DND-41 (cell line): ENCODE measurements at regions not wholly inside any gene's neighbourhood (a gene's known extent, or its start where the extent isn't known, plus 50 kb on each side); places are given as distances from the start of the nearest gene placed in this dataset.

Experiments used
- ATAC-seq: fragments of 200-7000 bp; cut with Tn5 transposase; 3 replicates; pipeline ENCODE4 v1.9.1; 2021; ENCODE audit warnings: low read depth; ENCODE audit not compliant: insufficient read depth
- DNase-seq: peaks from one replicate; pipeline ENCODE4 v3.0.0-alpha.2; 2020
- H2AFZ ChIP-seq: 2 replicates; pipeline ENCODE4 v1.6.0; 2012; ENCODE audit warnings: low read depth, low read length
- H3K27ac ChIP-seq: 2 replicates; pipeline ENCODE4 v1.5.1; 2012; ENCODE audit warnings: low read length, inconsistent platforms
- H3K27me3 ChIP-seq: fragments of 200-600 bp; sonication (generic); 2 replicates; pipeline ENCODE4 v1.6.0; 2012; ENCODE audit warnings: low read length, mild to moderate bottlenecking, inconsistent platforms; ENCODE audit not compliant: insufficient read depth, poor library complexity
- H3K36me3 ChIP-seq: 2 replicates; pipeline ENCODE4 v1.5.1; 2012; ENCODE audit warnings: low read length, inconsistent platforms; ENCODE audit not compliant: insufficient read depth
- H3K4me1 ChIP-seq: 2 replicates; pipeline ENCODE4 v1.5.1; 2012; ENCODE audit warnings: mild to moderate bottlenecking, low read length; ENCODE audit not compliant: insufficient read depth
- H3K4me2 ChIP-seq: 2 replicates; pipeline ENCODE4 v1.6.0; 2012; ENCODE audit warnings: mild to moderate bottlenecking, moderate library complexity, low read length, inconsistent platforms; ENCODE audit not compliant: insufficient read depth
- H3K4me3 ChIP-seq, 2 experiments: fragments of 200-600 bp in 1 of 2; shearing (Covaris generic) in 1 of 2; 2 replicates each; pipeline ENCODE4 v1.5.1; 2012 to 2016; ENCODE audit warnings: inconsistent platforms in 2 of 2, low read length in 2 of 2, mild to moderate bottlenecking in 2 of 2, low read depth in 1 of 2, moderate library complexity in 1 of 2
- H3K79me2 ChIP-seq: 2 replicates; pipeline ENCODE4 v1.6.0; 2012; ENCODE audit warnings: low read length, inconsistent platforms; ENCODE audit not compliant: insufficient read depth
- H3K9ac ChIP-seq: 2 replicates; pipeline ENCODE4 v1.6.0; 2012; ENCODE audit warnings: low read depth, mild to moderate bottlenecking, inconsistent platforms, low read length, moderate library complexity
- H3K9me3 ChIP-seq: 2 replicates; pipeline ENCODE4 v1.5.1; 2012; ENCODE audit warnings: low read length, moderate library complexity, mild to moderate bottlenecking, inconsistent platforms; ENCODE audit not compliant: insufficient read depth, severe bottlenecking
- H4K20me1 ChIP-seq: 2 replicates; pipeline ENCODE4 v1.6.0; 2012; ENCODE audit warnings: low read length; ENCODE audit not compliant: insufficient read depth
- CTCF ChIP-seq: IDR thresholded peaks from 2 replicates; pipeline ENCODE4 v1.5.1; 2012; ENCODE audit warnings: borderline replicate concordance, low read length, moderate library complexity, mild to moderate bottlenecking; ENCODE audit not compliant: poor library complexity, severe bottlenecking; ENCODE audit errors: extremely low read depth
- EZH2 ChIP-seq: IDR thresholded peaks from 3 replicates; pipeline ENCODE4 v1.6.1; 2012; ENCODE audit warnings: borderline replicate concordance, low read depth, mild to moderate bottlenecking, moderate library complexity, low read length, inconsistent platforms; ENCODE audit not compliant: severe bottlenecking

- H4K20me1 ChIP-seq, result no peaks in the 10 kb centered on the region
- no peak overlapping the region for H3K9ac ChIP-seq
- DNase-seq, result no peak
- no peaks in the 10 kb centered on the region for H3K9me3 ChIP-seq
- no peak overlapping the region for H3K27ac ChIP-seq
- no peak overlapping the region for H3K4me3 ChIP-seq
- TF ChIP-seq EZH2 (no peak), CTCF (no peak)
- H3K79me2 ChIP-seq, result no peaks in the 10 kb centered on the region
- ATAC-seq, result no peak
- no peaks in the 10 kb centered on the region for H3K27me3 ChIP-seq
- no peaks in the 10 kb centered on the region for H3K36me3 ChIP-seq
- H3K4me1 ChIP-seq, result no peaks in the 10 kb centered on the region
- no peak overlapping the region for H3K4me2 ChIP-seq
- H2AFZ ChIP-seq, result no peak overlapping the region
These were observed 1097.7 kb upstream of the C9orf72 start for GRCh38 chr9:28671000-28671399.

- no peaks in the 10 kb centered on the region for H3K4me1 ChIP-seq
- H2AFZ ChIP-seq, result no peak overlapping the region
- H3K36me3 ChIP-seq, result no peaks in the 10 kb centered on the region
- no peak overlapping the region for H3K9ac ChIP-seq
- DNase-seq (no peak), ATAC-seq (no peak)
- H3K9me3 ChIP-seq, result no peaks in the 10 kb centered on the region
- no peaks in the 10 kb centered on the region for H3K27me3 ChIP-seq
- H3K79me2 ChIP-seq, result no peaks in the 10 kb centered on the region
- TF ChIP-seq CTCF (no peak), EZH2 (no peak)
- H3K4me3 ChIP-seq, result no peak overlapping the region
- no peak overlapping the region for H3K27ac ChIP-seq
- no peak overlapping the region for H3K4me2 ChIP-seq
- H4K20me1 ChIP-seq, result no peaks in the 10 kb centered on the region
These were observed 1104.8 kb upstream of the C9orf72 start for GRCh38 chr9:28678097-28678496.

GRCh38 chr9:28688172-28688571 lies 1114.9 kb upstream of the C9orf72 start:
- no peak overlapping the region for H3K4me2 ChIP-seq
- H3K36me3 ChIP-seq, result no peaks in the 10 kb centered on the region
- H2AFZ ChIP-seq, result no peak overlapping the region
- H3K27ac ChIP-seq, result no peak overlapping the region
- no peak overlapping the region for H3K9ac ChIP-seq
- DNase-seq, result no peak
- TF ChIP-seq CTCF, result no peak
- no peak for TF ChIP-seq EZH2
- no peaks in the 10 kb centered on the region for H3K27me3 ChIP-seq
- ATAC-seq, result no peak
- no peaks in the 10 kb centered on the region for H3K4me1 ChIP-seq
- H3K9me3 ChIP-seq, result no peaks in the 10 kb centered on the region
- no peaks in the 10 kb centered on the region for H3K79me2 ChIP-seq
- H4K20me1 ChIP-seq, result no peaks in the 10 kb centered on the region
- H3K4me3 ChIP-seq, result no peak overlapping the region

GRCh38 chr9:28692012-28692411 lies 1118.7 kb upstream of the C9orf72 start:
- Histone ChIP-seq H3K4me1 (no peaks in the 10 kb centered on the region), H3K36me3 (no peaks in the 10 kb centered on the region), H3K9me3 (no peaks in the 10 kb centered on the region), H3K27me3 (no peaks in the 10 kb centered on the region), H3K27ac (no peak overlapping the region), H2AFZ (no peak overlapping the region), H4K20me1 (no peaks in the 10 kb centered on the region), H3K79me2 (no peaks in the 10 kb centered on the region), H3K4me3 (no peak overlapping the region), H3K9ac (no peak overlapping the region), H3K4me2 (no peak overlapping the region)
- DNase-seq, result no peak
- ATAC-seq, result no peak
- TF ChIP-seq EZH2, result no peak
- TF ChIP-seq CTCF, result no peak
